ENCODE measurements at regions not wholly inside any gene's neighbourhood (a gene's known extent, or its start where the extent isn't known, plus 50 kb on each side); places are given as distances from the start of the nearest gene placed in this dataset.

DNA sequence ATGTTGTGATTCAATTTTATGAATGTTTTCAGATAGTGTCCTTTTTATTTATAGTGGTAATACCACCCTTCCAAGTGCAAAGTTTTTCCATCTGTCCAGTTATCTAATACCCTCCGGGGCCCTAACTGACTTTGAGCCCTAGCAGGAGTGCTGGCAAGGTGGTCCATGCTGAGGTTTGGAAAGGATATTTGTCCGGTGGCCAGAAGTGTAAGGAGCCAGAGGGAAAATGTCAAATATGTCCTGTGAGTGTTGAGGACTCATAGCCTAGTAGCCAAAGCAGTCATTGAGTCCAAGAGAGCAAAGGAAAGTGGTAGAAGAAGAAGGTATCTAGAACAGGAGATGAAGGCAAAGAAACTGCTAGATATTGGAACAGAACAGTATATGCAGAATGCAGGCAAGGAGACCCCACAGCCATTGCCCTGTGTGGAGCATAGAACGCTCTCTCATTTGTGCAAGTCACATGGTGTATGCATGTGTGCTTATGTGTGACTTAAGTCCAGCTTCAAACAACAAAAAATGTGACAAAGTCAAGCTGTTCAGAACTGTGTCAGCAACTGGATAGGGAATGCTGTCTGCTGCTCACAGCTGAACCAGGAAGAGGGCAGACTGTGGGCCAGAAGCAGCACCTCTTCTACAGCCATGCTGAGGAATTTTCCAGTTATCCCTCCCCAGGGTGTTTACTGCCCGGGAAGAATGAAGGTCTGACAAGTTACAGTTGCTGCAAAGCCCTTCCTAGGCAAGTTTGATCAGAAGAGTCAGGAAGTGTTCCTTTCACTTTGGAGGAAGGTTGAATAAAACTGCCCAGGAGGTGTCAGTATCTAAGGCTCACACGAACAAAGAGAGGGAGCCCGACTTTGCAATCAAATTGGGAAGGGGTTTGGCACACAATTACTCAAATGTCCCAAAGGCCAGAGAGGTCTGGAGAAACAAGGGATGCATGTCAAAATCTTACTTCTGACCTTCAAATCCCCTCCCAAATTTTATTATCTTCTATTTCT, 463.3 kb upstream of the DMAC1 start:
- no peak for DNase-seq (ENCODE audit: low spot score)

- DNase-seq (ENCODE audit: low spot score) = no peak
Observed at GRCh38 chr9:8261737-8262136, 462.2 kb upstream of the DMAC1 start.

DNA sequence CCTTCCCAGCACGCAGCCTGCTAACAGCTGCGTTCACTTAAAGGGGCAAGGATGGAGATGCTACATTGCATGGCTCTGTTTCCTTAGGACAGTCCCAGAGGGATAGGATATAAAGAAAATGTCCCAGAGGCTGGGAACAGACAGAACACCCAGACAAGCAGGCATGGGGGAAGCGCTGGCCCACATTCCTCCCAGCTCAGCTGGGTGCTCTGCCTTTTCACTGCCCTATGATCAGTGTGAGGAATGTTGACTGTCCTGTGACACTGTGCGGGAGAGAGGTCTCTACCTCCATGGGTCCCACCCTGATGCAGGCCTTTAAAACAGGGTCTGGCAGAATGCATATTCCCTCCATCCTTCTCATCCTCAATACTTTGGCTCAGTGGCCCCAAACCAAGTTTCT, 459.4 kb upstream of the DMAC1 start:
- DNase-seq (ENCODE audit: low spot score) = no peak

DNA sequence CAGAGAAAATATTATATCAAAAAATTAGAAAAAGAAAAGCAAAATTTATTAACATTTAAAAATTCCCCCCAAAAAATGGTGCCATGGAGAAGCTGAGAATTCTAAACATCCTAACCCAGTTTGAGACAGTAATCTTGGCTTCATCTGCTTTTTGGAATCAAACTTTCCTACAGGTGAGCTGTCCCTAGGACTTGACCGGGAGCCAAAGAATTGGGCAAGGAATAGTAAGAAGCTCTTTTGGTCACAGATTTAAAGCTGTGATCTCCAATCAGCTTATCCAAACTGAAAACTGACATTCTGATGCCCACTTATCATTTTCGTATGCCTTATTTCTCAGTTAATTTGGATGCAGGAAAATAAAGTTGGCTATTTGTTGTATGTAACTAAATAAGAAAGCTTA, 457.3 kb upstream of the DMAC1 start:
- no peak for DNase-seq (ENCODE audit: low spot score)

- DNase-seq (ENCODE audit: low spot score) = no peak
Observed at GRCh38 chr9:8255850-8256249, 456.3 kb upstream of the DMAC1 start.

DNA sequence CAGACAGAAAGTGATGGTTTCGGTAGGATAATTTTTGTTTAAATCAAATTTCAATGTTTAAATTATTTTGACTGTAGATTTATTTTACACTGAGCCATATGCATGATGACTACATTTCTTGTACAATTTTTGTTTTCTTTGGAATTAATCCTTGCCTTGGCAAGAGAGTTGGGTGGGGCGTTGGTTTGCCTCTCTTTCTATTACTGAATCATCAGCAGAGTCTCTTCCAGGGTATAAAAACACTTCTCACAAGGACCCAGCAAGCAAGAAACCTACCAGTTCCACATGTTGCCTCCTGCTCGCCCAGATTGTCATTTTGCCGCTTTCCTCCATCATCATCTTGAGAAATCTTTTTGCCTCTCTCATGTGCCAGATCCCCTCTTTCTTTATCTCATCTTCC, 455.0 kb upstream of the DMAC1 start:
- no peak for DNase-seq (ENCODE audit: low spot score)

GRCh38 chr9:8252445-8252844, 452.9 kb upstream of the DMAC1 start:
- DNase-seq (ENCODE audit: low spot score) = no peak

DNA sequence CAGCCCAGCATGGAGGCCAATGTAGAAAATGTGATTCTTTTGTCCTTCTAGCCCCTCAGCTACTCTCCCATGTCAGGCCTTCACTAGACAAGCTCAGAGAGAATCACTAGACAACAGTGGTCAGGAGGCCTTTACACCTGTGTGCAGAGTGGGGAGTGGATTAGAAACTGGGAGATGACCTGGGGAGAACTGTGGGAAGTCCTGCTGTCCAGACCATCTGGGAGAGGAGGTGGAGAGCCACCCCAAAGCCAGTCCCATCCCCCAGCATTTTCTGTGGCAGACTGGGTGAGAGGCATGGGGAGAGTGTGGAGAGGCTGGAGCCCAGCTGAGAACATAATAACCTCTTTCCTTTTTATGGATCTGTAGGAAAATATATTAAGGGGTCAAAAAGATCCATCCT, 452.0 kb upstream of the DMAC1 start:
- DNase-seq (ENCODE audit: low spot score) = no peak

GRCh38 chr9:8244505-8245092, 445.0 kb upstream of the DMAC1 start:
- DNase-seq (ENCODE audit: low spot score) = no peak

DNA sequence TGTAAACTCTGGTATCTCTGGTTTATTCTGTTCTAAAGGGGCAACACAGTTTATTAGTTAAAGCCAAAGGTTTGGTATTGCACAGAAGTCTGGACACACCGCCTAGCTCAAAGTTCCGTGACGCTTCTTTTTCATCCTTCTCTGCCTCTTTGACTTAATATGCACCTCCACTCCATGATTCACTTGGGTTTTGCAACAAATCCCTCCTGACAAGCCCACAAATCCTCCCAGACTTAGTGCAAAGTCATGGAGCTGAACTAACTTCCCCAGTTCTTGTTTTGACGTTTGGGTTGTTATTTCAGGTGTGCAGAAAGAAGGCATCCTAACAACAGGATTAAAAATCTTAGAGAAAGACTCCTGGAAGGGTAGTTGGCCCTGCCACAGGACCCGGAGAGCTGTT, 441.6 kb upstream of the DMAC1 start:
- no peak for DNase-seq (ENCODE audit: low spot score)

DNA sequence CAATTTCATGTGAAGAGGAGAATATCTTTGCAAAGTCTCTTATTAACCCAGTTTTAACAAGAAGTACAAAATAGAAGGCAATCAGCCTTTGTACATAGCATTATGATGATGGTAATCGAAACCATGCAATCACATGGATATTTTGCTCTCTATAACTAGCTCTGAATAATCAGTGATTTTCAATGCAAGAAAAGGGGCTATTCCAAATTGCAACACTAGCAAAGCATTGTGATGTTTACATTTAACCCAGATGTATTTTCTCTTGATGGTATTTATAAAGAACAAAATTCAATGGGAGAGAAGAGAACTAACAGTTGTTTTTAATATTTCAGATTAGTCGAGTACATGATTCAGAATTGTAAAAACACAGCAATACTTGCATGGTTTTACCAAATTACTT, 437.5 kb upstream of the DMAC1 start:
- DNase-seq (ENCODE audit: low spot score) = no peak

DNA sequence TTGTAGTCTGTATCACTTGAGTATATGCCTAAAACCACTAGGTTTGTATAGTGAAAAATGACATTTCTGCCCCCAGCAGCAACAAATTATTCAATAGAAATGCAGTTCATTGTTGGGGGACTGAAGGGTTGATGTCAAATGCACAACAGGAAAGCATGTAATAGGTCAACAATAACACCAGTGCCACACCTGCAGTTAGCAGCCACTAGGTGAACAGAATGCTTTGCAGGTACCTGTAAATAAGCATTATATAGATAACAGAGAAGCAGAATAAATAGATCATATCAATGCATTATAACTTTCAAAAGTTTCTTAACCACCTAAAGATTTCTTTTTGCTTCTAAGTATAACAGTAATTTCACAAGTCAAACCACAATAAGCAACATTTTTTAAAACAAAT, 435.9 kb upstream of the DMAC1 start:
- DNase-seq (ENCODE audit: low spot score) = no peak

- peak; percentile 78 for DNase-seq (ENCODE audit: low spot score)
Observed at GRCh38 chr9:8234316-8234715, 434.7 kb upstream of the DMAC1 start.

DNA sequence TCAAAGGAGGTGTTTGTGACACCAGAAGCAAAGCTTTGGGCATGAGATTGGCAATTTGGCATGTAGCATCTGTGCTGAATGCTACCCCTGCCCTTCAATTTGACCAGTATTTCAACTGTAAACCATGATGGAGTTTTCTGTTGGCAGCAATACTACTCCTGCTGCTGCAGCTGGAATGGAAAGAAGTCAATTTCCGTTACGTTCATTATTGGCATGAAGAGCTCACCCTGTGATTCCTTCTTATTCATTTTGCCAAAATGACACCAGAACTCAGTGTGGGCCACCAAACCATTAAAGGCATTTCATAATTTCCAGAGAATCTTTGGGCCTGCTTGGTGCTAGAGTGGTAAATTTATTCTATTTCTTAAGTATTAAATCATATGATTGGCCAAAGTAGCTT, 433.1 kb upstream of the DMAC1 start:
- DNase-seq (ENCODE audit: low spot score) = no peak

GRCh38 chr9:8229226-8229625, 429.6 kb upstream of the DMAC1 start:
- DNase-seq (ENCODE audit: low spot score) = no peak

DNA sequence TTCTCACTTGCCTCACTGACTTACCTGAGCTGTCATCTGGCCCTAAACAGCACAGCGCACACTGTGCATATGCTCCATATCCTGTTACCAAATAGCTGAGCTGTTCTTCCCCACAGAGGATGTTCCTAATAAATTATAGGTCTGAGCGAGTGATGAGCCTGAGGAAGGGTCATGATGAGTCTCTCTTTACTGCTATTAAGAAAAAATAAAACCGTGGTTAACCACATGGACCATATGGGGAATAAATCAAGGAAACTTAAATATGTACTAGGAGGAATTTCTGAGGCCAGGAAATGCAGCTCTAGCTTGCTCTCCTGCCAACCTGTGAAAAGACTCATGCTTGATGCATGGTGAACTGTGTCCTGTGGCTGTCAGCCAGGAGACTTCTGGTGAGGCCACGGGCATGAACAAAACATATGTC, 424.8 kb upstream of the DMAC1 start:
- no peak for DNase-seq (ENCODE audit: low spot score)

DNA sequence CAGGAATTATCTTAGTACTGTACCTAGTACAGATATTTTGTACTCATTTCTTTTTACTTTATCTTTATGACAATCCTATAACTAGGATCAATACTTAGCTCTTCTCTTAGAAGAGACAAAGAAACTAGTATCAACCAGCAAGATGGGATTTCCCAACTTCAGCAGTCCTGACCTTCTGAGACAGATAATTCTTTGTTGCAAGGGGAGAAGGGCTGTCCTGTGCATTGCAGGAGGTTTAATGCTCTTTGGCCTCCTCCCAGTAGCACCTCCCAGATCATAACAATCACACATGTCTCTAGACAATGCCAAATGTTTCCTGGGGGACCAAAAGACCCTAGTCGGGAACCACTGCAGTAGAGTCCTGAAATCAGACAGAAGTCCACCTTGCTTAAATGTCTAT, 424.3 kb upstream of the DMAC1 start:
- DNase-seq (ENCODE audit: low spot score) = no peak

GRCh38 chr9:8221462-8221861, 421.9 kb upstream of the DMAC1 start:
- DNase-seq (ENCODE audit: low spot score) = no peak

- DNase-seq (ENCODE audit: low spot score) = no peak
Observed at GRCh38 chr9:8208465-8208864, 408.9 kb upstream of the DMAC1 start.

GRCh38 chr9:8207596-8207995, 408.0 kb upstream of the DMAC1 start:
- DNase-seq (ENCODE audit: low spot score) = no peak

DNA sequence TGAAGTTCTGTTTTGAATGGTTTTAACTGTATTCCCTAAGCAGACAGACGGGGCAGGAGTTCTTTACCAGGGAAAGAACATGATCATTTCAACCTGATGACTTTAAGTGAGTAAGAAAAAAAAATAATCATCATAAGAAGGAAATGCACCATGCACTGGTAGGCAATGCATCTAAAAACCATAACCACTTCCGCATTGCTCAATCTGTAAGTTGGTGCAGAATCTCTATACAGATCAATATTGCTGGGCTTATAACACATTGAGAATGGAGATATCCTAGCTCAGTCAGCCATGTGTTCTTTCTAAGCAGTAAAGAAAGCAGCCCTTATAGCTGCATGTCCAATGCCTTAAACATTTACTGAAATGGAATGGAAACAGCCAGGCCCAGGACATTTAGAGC, 407.1 kb upstream of the DMAC1 start:
- DNase-seq (ENCODE audit: low spot score) = no peak

- DNase-seq (ENCODE audit: low spot score) = no peak
Observed at GRCh38 chr9:8205576-8205975, 406.0 kb upstream of the DMAC1 start.

DNA sequence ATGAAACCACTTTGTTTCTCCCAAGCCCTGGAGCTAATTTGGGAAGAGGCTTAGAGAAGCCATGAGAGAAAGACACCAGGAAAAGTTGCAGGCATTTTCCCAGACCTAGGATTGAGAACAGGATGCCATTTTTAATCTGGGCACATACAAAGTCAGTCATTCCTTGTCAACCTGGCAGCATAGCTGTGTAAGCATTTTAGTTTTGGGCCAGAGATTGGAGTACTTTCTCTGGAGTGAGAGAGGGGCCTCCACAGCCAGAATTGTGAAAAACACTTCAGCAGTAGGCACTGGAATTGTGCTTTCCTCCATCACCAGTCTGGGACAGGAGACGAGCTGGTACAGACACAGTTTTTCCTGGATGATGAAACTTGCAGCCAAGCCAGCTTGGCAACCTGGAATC, 390.3 kb upstream of the DMAC1 start:
- no peak for DNase-seq (ENCODE audit: low spot score)
